MM.1S (cell line): ENCODE measurements at regions not wholly inside any gene's neighbourhood (a gene's known extent, or its start where the extent isn't known, plus 50 kb on each side); places are given as distances from the start of the nearest gene placed in this dataset.

ENCODE experiments used
- DNase-seq: peaks from one replicate; pipeline ENCODE4 v3.0.0-alpha.2; 2015
- H2AFZ ChIP-seq: fragments of 300-600 bp; sonication (generic); 2 replicates; pipeline ENCODE4 v1.6.0; 2016; ENCODE audit warnings: antibody characterized with exemption, low read length
- H3F3A ChIP-seq: fragments of 300-600 bp; sonication (generic); 2 replicates; pipeline ENCODE4 v1.6.1; 2016; ENCODE audit warnings: mild to moderate bottlenecking, antibody characterized with exemption, low read length, moderate library complexity, mixed read lengths; ENCODE audit not compliant: insufficient read depth
- H3K27ac ChIP-seq: fragments of 300-600 bp; sonication (generic); 2 replicates; pipeline ENCODE4 v1.5.1; 2016; ENCODE audit warnings: mild to moderate bottlenecking, low read length
- H3K27me3 ChIP-seq: fragments of 300-600 bp; sonication (generic); replicated peaks from 2 replicates; pipeline ENCODE4 v1.6.0; 2016; ENCODE audit warnings: low read length; ENCODE audit not compliant: insufficient read depth
- H3K36me3 ChIP-seq: fragments of 300-600 bp; sonication (generic); replicated peaks from 2 replicates; pipeline ENCODE4 v1.6.1; 2016; ENCODE audit warnings: mild to moderate bottlenecking, low read length, mixed read lengths; ENCODE audit not compliant: insufficient read depth
- H3K4me1 ChIP-seq: fragments of 300-600 bp; sonication (generic); 2 replicates; pipeline ENCODE4 v1.6.1; 2016; ENCODE audit warnings: low read length, mixed read lengths
- H3K4me2 ChIP-seq: fragments of 300-600 bp; sonication (generic); 2 replicates; pipeline ENCODE4 v1.6.0; 2016; ENCODE audit warnings: low read depth, low read length
- H3K4me3 ChIP-seq: fragments of 300-600 bp; sonication (generic); 2 replicates; pipeline ENCODE4 v1.5.1; 2016; ENCODE audit warnings: low read length, mixed read lengths
- H3K79me2 ChIP-seq: fragments of 300-600 bp; sonication (generic); 2 replicates; pipeline ENCODE4 v1.6.1; 2016; ENCODE audit warnings: mixed run types, low read length, mixed read lengths
- H3K9ac ChIP-seq: fragments of 300-600 bp; sonication (generic); 2 replicates; pipeline ENCODE4 v1.6.1; 2016; ENCODE audit warnings: low read length, mixed read lengths
- H3K9me2 ChIP-seq: fragments of 300-600 bp; sonication (generic); replicated peaks from 2 replicates; pipeline ENCODE4 v1.6.1; 2016; ENCODE audit warnings: mild to moderate bottlenecking, low read length, mixed read lengths; ENCODE audit not compliant: insufficient read depth
- H3K9me3 ChIP-seq: fragments of 300-600 bp; sonication (generic); replicated peaks from 2 replicates; pipeline ENCODE4 v1.6.1; 2016; ENCODE audit warnings: mild to moderate bottlenecking, low read length, mixed read lengths; ENCODE audit not compliant: insufficient read depth
- H4K20me1 ChIP-seq: fragments of 300-600 bp; sonication (generic); 2 replicates; pipeline ENCODE4 v1.6.1; 2016; ENCODE audit warnings: mild to moderate bottlenecking, low read length, moderate library complexity, mixed read lengths; ENCODE audit not compliant: insufficient read depth
- CTCF ChIP-seq: fragments of 300-600 bp; sonication (generic); IDR thresholded peaks from 2 replicates; pipeline ENCODE4 v1.5.1; 2016; ENCODE audit warnings: antibody characterized with exemption, low read length, mixed read lengths
- EZH2 ChIP-seq: fragments of 300-600 bp; sonication (generic); optimal IDR thresholded peaks from 2 replicates; pipeline ENCODE3; 2017; ENCODE audit warnings: low read depth, mild to moderate bottlenecking, antibody characterized with exemption, low read length, mixed read lengths
- EZH2phosphoT487 ChIP-seq: fragments of 300-600 bp; sonication (generic); IDR thresholded peaks from 2 replicates; pipeline ENCODE4 v1.6.1; 2018; ENCODE audit warnings: antibody characterized with exemption, low read length

- H3K4me3 ChIP-seq = no peak overlapping the region
- no peak overlapping the region for H3K27ac ChIP-seq
- H4K20me1 ChIP-seq = no peaks in the 10 kb centered on the region
- peaks cover 7% of the 10 kb centered on the region for H3K4me1 ChIP-seq
- no peaks in the 10 kb centered on the region for H3K36me3 ChIP-seq
- H3K79me2 ChIP-seq = no peaks in the 10 kb centered on the region
- no peaks in the 10 kb centered on the region for H3K9me2 ChIP-seq
- no peak overlapping the region for H3K4me2 ChIP-seq
- no peak overlapping the region for H2AFZ ChIP-seq
- no peak for TF ChIP-seq EZH2
- TF ChIP-seq EZH2phosphoT487 = no peak
- no peak for TF ChIP-seq CTCF
- H3F3A ChIP-seq = no peaks in the 10 kb centered on the region
- no peaks in the 10 kb centered on the region for H3K27me3 ChIP-seq
- H3K9ac ChIP-seq = no peak overlapping the region
- no peak for DNase-seq
- no peaks in the 10 kb centered on the region for H3K9me3 ChIP-seq
These were observed 92.9 kb upstream of the SYNDIG1 start for GRCh38 chr20:24376311-24377099.

- Histone ChIP-seq H3K9me2 (no peaks in the 10 kb centered on the region), H3K9me3 (no peaks in the 10 kb centered on the region), H3F3A (no peaks in the 10 kb centered on the region), H3K79me2 (no peaks in the 10 kb centered on the region), H3K27ac (no peak overlapping the region), H3K4me2 (no peak overlapping the region), H3K36me3 (no peaks in the 10 kb centered on the region), H3K9ac (no peak overlapping the region), H3K27me3 (no peaks in the 10 kb centered on the region), H3K4me3 (no peak overlapping the region), H2AFZ (no peak overlapping the region), H3K4me1 (no peaks in the 10 kb centered on the region), H4K20me1 (no peaks in the 10 kb centered on the region)
- no peak for DNase-seq
- TF ChIP-seq EZH2 (no peak), EZH2phosphoT487 (no peak), CTCF (no peak)
These were observed 96.1 kb upstream of the SYNDIG1 start for GRCh38 chr20:24373372-24373771.

GRCh38 chr20:24370911-24371695 is 98.3 kb upstream of the SYNDIG1 start:
- Histone ChIP-seq H3K79me2 (no peaks in the 10 kb centered on the region), H3K9me2 (no peaks in the 10 kb centered on the region), H3K27ac (no peak overlapping the region), H3K9me3 (no peaks in the 10 kb centered on the region), H4K20me1 (no peaks in the 10 kb centered on the region), H3K9ac (no peak overlapping the region), H2AFZ (no peak overlapping the region), H3F3A (no peaks in the 10 kb centered on the region), H3K4me3 (no peak overlapping the region), H3K36me3 (no peaks in the 10 kb centered on the region), H3K27me3 (no peaks in the 10 kb centered on the region), H3K4me1 (no peaks in the 10 kb centered on the region), H3K4me2 (no peak overlapping the region)
- no peak for TF ChIP-seq EZH2
- no peak for TF ChIP-seq EZH2phosphoT487
- TF ChIP-seq CTCF = no peak
- no peak for DNase-seq
